ENCODE measurements at regions not wholly inside any gene's neighbourhood (a gene's known extent, or its start where the extent isn't known, plus 50 kb on each side); places are given as distances from the start of the nearest gene placed in this dataset.
A peak's percentile ranks its signal among the peaks of the same experiment; 100 is the strongest.

GRCh38 chr16:85184404-85184803 is 72.1 kb upstream of the CIBAR2 start:
- Mint-ChIP-seq H3K36me3 (ENCODE audit: low read depth) (peaks cover 27% of the 10 kb centered on the region), H3K4me3 (no peak overlapping the region), H3K27ac (no peak overlapping the region), H3K9me3 (peaks cover 23% of the 10 kb centered on the region), H3K27me3 (ENCODE audit: insufficient read depth) (no peaks in the 10 kb centered on the region), H3K4me1 (no peaks in the 10 kb centered on the region)
- no peaks in the 10 kb centered on the region for H3K27me3 ChIP-seq (ENCODE audit: control insufficient read depth, insufficient read depth, low read length, poor library complexity, severe bottlenecking)
- H3K4me3 ChIP-seq (ENCODE audit: low read length): no peak overlapping the region
- no peak for TF ChIP-seq CTCF (conservative IDR thresholded peaks at IDR 0.05)
- peaks cover 17% of the 10 kb centered on the region for H3K9me3 ChIP-seq (ENCODE audit: control insufficient read depth, low read length)
- no peak overlapping the region for H3K9ac ChIP-seq (ENCODE audit: extremely low read depth, low read length, poor library complexity, severe bottlenecking)
- DNase-seq: no peak
- H3K36me3 ChIP-seq (ENCODE audit: control insufficient read depth, insufficient read depth, low read length): peaks cover 14% of the 10 kb centered on the region
- no peak overlapping the region for H3K27ac ChIP-seq (ENCODE audit: low read depth, low read length)
- no peaks in the 10 kb centered on the region for H3K4me1 ChIP-seq (ENCODE audit: control insufficient read depth, insufficient read depth, low read length)

GRCh38 chr16:85185303-85186100 is 73.2 kb upstream of the CIBAR2 start:
- Histone ChIP-seq H3K27ac (ENCODE audit: low read depth, low read length) (no peak overlapping the region), H3K9me3 (ENCODE audit: control insufficient read depth, low read length) (peaks cover 17% of the 10 kb centered on the region), H3K27me3 (ENCODE audit: control insufficient read depth, insufficient read depth, low read length, poor library complexity, severe bottlenecking) (no peaks in the 10 kb centered on the region), H3K4me3 (ENCODE audit: low read length) (no peak overlapping the region), H3K4me1 (ENCODE audit: control insufficient read depth, insufficient read depth, low read length) (no peaks in the 10 kb centered on the region), H3K36me3 (ENCODE audit: control insufficient read depth, insufficient read depth, low read length) (peaks cover 14% of the 10 kb centered on the region), H3K9ac (ENCODE audit: extremely low read depth, low read length, poor library complexity, severe bottlenecking) (no peak overlapping the region)
- Mint-ChIP-seq H3K4me1 (no peaks in the 10 kb centered on the region), H3K9me3 (peaks cover 23% of the 10 kb centered on the region), H3K4me3 (no peak overlapping the region), H3K27me3 (ENCODE audit: insufficient read depth) (no peaks in the 10 kb centered on the region), H3K27ac (no peak overlapping the region), H3K36me3 (ENCODE audit: low read depth) (peaks cover 30% of the 10 kb centered on the region)
- 95% methylated on average over 15 to 22 of the region's 22 CpGs for WGBS, 2 experiments (ENCODE audit: insufficient coverage in 1 of 2, insufficient read length in 1 of 2)
- TF ChIP-seq CTCF (conservative IDR thresholded peaks at IDR 0.05): no peak
- DNase-seq: no peak

- Mint-ChIP-seq H3K9me3 (peaks cover 23% of the 10 kb centered on the region), H3K4me3 (no peak overlapping the region), H3K36me3 (ENCODE audit: low read depth) (peaks cover 30% of the 10 kb centered on the region), H3K4me1 (no peaks in the 10 kb centered on the region), H3K27ac (peak overlapping the region; percentile 35), H3K27me3 (ENCODE audit: insufficient read depth) (no peaks in the 10 kb centered on the region)
- Histone ChIP-seq H3K27ac (ENCODE audit: low read depth, low read length) (no peak overlapping the region), H3K9me3 (ENCODE audit: control insufficient read depth, low read length) (peaks cover 17% of the 10 kb centered on the region), H3K4me3 (ENCODE audit: low read length) (no peak overlapping the region), H3K36me3 (ENCODE audit: control insufficient read depth, insufficient read depth, low read length) (peaks cover 14% of the 10 kb centered on the region), H3K4me1 (ENCODE audit: control insufficient read depth, insufficient read depth, low read length) (no peaks in the 10 kb centered on the region), H3K9ac (ENCODE audit: extremely low read depth, low read length, poor library complexity, severe bottlenecking) (no peak overlapping the region), H3K27me3 (ENCODE audit: control insufficient read depth, insufficient read depth, low read length, poor library complexity, severe bottlenecking) (no peaks in the 10 kb centered on the region)
- WGBS, 2 experiments (ENCODE audit: insufficient coverage in 1 of 2, insufficient read length in 1 of 2): 88 to 97% methylated on average over 5 to 13 of the region's 13 CpGs
- no peak for TF ChIP-seq CTCF (conservative IDR thresholded peaks at IDR 0.05)
- DNase-seq: no peak
These were observed 74.7 kb upstream of the CIBAR2 start for GRCh38 chr16:85187002-85187401.

Measured in endodermal cell (in vitro differentiated cells).